Hepatic stellate cell (primary cell): ENCODE measurements at regions not wholly inside any gene's neighbourhood (a gene's known extent, or its start where the extent isn't known, plus 50 kb on each side); places are given as distances from the start of the nearest gene placed in this dataset.
"Not testable (repeated sequence)": the region's sequence is repeated elsewhere in the genome, so short reads cannot be mapped to it uniquely, and the experiment has no call there.

Experiments
- DNase-seq: peaks from one replicate; pipeline ENCODE4 v3.0.0; 2011; ENCODE audit warnings: low spot score

DNA sequence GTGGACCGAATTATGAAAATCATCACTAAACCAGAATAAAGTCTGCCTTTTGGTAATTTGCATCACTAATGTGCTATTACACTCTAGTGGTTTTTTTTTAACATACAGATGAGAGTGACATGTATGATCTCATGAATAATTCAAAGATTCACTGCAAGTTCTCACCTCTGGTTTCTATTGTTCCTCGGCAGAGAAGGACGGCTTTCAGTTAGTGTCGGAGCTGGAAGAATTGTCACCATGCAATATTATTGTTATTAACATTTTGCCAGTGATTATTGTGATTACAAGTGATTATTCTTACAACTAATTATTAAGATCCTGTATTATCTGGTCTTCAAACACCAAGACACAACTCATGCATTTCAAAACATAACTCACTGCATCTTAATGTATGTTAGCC, 366.6 kb upstream of the RPS23 start:
- no peak for DNase-seq

DNA sequence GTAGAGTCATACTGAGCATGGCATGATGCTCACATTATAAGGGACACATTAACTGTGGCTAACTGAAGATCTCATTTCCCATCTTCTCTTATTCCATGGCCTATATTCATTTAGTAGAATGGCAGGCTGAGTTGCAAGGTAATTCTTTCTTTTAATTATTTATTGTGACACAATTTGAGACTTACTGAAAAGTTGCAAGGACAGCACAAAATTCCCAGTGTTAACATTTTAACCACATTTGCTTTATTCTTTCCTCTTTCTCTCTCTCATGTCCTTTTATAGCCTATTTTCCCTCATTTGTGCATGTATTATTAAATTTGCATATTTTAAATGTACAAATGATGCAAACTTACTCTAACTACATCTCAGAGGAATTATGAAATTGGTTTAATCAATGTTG, 366.1 kb upstream of the RPS23 start:
- no peak for DNase-seq

- no peak for DNase-seq
Measured at GRCh38 chr5:82642313-82642712, 364.2 kb upstream of the RPS23 start.

GRCh38 chr5:82641331-82642003, 363.3 kb upstream of the RPS23 start:
- peak; percentile 38 for DNase-seq

DNA sequence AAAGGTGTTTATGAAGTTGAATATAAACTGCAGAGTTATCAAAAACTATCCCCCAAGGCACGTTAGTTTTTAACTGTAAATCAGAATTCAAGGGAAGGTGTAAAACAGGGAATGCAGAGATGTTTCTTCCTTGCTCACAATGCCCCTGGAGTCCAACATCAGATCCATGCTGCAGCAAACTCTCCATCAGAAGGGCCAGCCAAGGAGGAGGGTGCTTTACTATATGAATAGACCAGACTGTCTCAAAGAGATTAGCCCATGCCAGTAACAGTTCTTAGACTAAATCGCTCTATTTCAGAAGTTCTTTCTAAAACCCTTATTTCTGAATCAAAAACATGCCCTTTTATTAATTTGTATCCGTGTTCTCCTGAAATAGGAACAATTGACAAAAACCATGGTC, 362.8 kb upstream of the RPS23 start:
- DNase-seq, result no peak

- DNase-seq, result no peak
Measured at GRCh38 chr5:82639393-82640144, 361.4 kb upstream of the RPS23 start.

DNA sequence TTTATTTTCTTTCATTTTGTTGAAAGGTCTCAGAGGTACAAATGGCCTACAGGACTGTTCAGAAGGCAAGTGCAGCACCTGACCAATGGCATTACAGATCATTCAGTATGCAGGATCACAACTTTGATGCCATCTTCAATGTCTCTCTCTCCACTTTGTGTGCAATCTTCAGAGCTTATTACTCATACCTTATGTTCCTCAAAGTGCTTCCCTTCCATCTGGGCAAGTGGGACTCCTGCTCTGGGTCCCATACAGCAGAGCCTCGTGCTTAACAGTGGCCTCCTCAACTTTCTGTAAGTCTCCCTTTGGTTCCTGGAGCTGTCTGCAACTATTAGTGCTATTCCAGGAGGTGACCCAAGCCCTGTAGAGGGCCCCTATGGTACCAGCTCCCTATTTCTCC, 358.4 kb upstream of the RPS23 start:
- DNase-seq, result no peak

GRCh38 chr5:82635561-82636288, 357.6 kb upstream of the RPS23 start:
- no peak for DNase-seq

DNA sequence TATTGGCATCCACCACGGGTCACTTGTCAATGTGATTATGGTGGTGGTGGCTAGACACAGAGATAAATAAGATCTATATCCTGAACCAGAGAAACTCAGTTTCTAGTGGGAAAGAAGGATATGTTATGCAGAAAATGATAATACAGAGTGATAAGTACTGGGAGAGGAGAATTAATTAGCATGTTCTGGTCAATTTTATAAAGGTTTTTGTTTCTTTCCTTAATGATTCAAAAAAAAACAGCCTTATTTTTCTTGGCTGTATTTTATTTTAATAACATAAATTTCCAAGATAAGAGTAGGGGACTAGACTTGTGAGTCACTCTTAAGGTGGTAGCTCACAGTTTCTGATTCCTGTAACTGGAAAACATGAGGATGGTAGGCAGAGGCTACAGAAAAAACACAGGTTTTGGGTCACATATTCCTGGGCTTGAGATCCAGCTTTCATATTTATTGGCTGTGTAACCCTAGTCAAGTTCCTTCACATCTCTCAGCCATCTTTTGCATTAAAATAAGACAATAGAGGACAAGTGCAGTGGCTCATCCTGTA, 350.3 kb upstream of the RPS23 start:
- DNase-seq, result no peak

GRCh38 chr5:82626905-82627591, 348.9 kb upstream of the RPS23 start:
- not testable (repeated sequence) for DNase-seq

DNA sequence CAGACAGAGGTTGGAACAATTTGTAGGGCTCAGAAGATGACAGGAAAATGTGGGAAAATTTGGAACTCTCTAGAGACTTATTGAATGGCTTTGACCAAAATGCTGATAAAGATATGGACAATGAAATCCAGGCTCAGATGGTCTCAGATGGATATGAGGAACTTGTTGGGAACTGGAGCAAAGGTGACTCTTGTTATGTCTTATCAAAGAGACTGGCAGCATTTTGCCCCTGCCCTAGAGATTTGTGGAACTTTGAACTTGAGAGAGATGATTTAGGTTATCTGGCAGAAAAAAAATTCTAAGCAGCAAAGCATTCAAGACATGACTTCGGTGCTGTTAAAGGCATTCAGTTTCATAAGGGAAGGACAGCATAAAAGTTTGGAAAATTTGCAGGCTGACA, 347.9 kb upstream of the RPS23 start:
- not testable (repeated sequence) for DNase-seq

GRCh38 chr5:82624062-82624461, 345.9 kb upstream of the RPS23 start:
- DNase-seq, result no peak

DNA sequence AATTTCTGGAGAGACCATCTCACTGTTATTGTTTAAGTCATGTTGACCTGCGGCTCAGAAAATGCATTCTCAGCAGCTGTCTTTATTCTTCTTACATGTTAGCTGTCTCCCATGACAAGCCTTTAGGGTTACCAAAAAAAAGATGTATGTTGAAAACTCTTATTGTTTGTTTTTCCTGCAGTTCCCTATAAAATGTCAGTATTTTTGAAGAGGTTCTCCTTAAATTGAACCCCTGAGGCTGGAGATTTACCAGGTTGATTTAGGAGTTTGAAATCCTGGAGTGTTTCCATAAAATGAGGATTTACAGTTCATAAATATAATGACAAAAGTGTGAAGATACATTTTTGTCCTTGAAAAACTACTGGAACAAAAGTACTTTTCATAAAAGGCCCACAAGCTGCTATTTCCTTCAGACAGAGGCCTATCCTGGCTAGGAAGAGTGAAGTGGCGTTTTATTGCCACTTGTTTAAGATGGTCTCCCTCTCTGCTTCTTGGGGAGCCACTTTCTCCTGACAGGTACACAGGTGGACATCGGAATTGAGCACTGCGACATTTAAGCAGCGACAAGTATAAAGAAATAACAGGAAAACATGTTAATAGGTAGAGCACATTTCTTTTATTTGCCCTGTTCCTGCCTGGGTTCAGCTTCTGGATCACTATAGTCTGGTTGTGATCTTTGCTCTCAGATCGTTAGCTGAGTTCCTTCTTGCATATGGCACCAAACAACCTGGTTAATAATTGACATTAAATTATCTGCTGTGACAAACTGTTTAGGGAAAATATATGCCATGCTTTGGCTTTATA, 344.8 kb upstream of the RPS23 start:
- DNase-seq, result no peak

DNA sequence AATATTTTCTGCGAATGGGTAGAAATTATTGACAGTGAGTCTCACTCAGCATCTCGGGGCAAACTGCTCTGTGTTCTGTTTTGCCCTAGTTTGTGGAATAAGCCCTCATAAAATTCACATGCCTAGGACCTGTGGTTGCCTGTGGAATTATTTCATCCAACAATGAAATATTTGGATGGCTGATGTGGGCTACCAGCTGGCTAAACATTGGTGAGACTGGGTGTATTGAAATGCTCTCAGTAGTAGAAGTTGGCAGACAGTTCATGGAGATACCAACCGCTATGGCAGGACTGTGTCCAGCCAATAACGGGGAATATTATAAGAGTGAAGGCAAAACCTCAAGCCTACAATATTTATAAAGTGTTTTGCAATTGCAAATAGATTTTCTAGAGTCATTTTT, 344.1 kb upstream of the RPS23 start:
- DNase-seq, result no peak

GRCh38 chr5:82620957-82621600, 342.9 kb upstream of the RPS23 start:
- DNase-seq, result no peak

DNA sequence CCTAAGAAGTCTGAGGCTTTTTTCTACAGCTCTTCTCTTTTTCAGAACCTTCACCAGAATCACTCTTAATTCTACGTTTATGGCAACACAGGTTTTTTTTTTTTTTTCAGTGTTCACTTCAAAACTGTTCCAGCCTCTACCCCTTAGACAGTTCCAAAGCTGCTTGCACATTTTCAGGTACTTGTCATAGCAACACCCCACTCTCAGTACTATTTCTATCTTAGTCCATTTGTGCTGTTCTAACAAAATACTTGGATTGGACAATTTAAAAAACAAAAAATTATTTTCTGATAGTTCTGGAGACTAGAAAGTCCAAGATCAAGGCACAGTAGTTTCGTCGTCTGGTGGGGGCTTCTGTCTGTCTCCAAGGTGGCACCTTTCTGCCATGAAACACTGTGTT, 340.9 kb upstream of the RPS23 start:
- DNase-seq, result no peak

DNA sequence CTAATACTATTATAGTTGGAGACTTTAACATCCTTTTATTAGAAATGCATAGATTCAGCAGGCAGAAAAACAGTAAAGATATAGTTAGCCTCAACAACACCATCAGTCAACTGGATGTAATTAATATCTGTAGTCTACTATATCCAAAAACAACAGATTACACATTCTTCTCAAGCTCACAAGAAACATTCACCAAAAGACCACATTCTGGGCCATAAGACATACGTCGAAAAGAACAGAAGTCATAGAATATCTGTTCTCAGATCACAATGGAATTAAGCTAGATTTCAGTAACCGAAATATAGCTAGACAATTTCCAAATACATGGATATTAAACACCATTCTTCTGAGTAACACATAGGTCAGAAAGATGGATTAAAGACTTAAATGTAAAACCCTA, 336.6 kb upstream of the RPS23 start:
- no peak for DNase-seq

- DNase-seq, result no peak
Measured at GRCh38 chr5:82613891-82614290, 335.7 kb upstream of the RPS23 start.

DNA sequence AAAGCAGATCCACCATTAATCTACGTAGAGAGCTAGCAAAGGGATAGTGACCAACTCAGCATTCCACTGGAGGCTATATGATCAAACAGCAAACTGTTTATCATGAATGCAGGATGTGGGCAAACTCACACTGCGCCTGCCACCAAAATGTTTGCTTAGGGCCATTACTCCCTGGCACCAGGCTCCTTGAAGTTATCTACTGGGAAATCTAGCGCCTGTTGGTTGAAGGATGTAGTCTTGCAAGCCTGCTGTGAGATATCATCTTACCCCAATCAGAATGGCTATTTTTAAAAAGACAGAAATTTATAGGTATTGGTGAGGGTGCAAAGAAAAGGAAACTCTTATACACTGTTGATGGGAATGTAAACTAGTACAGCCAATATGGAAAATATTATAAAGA, 332.5 kb upstream of the RPS23 start:
- no peak for DNase-seq

- DNase-seq, result no peak
Measured at GRCh38 chr5:82605441-82605973, 327.4 kb upstream of the RPS23 start.
